ENCODE measurements at regions not wholly inside any gene's neighbourhood (a gene's known extent, or its start where the extent isn't known, plus 50 kb on each side); places are given as distances from the start of the nearest gene placed in this dataset.

GRCh38 chr4:43339435-43339834 lies 446.9 kb downstream of the GRXCR1 start:
- peaks cover 7% of the 10 kb centered on the region for H3K4me1 Mint-ChIP-seq (ENCODE audit: insufficient read depth, unreplicated experiment)
- H3K27ac Mint-ChIP-seq (ENCODE audit: low read depth, unreplicated experiment), result peak overlapping the region; percentile 2
- intact Hi-C loops (cut with micrococcal nuclease), result loop anchor here (10.0 kb wide), 1 partner anchor 1105 kb away; the partner anchor contains the start of gene KCTD8
- peaks cover 13% of the 10 kb centered on the region for H3K9me3 Mint-ChIP-seq (ENCODE audit: unreplicated experiment)
- BruUV-seq (replicated peaks), result no TSS peak
- POLR2A ChIA-PET, result interaction anchor here (0.9 kb wide), 1 partner anchor 1339 kb away, joined by 3 read pairs; the partner anchor contains the start of gene GUF1
- peak; percentile 86 for DNase-seq (ENCODE audit: unreplicated experiment)
- no peaks in the 10 kb centered on the region for H3K36me3 Mint-ChIP-seq (ENCODE audit: insufficient read depth, unreplicated experiment)
- no peak overlapping the region for H3K4me3 Mint-ChIP-seq (ENCODE audit: unreplicated experiment)
- CTCF ChIA-PET, result interaction anchor here (0.6 to 0.7 kb wide), 2 partner anchors 12 to 118 kb away, joined by 3 read pairs; no protein-coding TSS in a partner anchor
- H3K27me3 Mint-ChIP-seq (ENCODE audit: insufficient read depth, unreplicated experiment), result no peaks in the 10 kb centered on the region
- no peak for TF ChIP-seq CTCF (IDR thresholded peaks at IDR 0.05; ENCODE audit: unreplicated experiment)

GRCh38 chr4:43341741-43342140 lies 449.2 kb downstream of the GRXCR1 start:
- DNase-seq (ENCODE audit: unreplicated experiment), result no peak
- TF ChIP-seq CTCF (IDR thresholded peaks at IDR 0.05; ENCODE audit: unreplicated experiment), result no peak
- intact Hi-C loops (cut with micrococcal nuclease), result no loop called here
- POLR2A ChIA-PET, result no interaction called here
- Mint-ChIP-seq H3K36me3 (ENCODE audit: insufficient read depth, unreplicated experiment) (no peaks in the 10 kb centered on the region), H3K9me3 (ENCODE audit: unreplicated experiment) (peaks cover 7% of the 10 kb centered on the region), H3K4me1 (ENCODE audit: insufficient read depth, unreplicated experiment) (peaks cover 7% of the 10 kb centered on the region), H3K4me3 (ENCODE audit: unreplicated experiment) (no peak overlapping the region), H3K27me3 (ENCODE audit: insufficient read depth, unreplicated experiment) (no peaks in the 10 kb centered on the region), H3K27ac (ENCODE audit: low read depth, unreplicated experiment) (no peak overlapping the region)
- CTCF ChIA-PET, result interaction anchor here (0.7 kb wide), 1 partner anchor 893 kb away, joined by 3 read pairs; no protein-coding TSS in a partner anchor
- no TSS peak for BruUV-seq (replicated peaks)

- H3K9me3 Mint-ChIP-seq (ENCODE audit: unreplicated experiment), result peaks cover 7% of the 10 kb centered on the region
- CTCF ChIA-PET, result interaction anchor here (0.6 kb wide), 1 partner anchor 100 kb away, joined by 5 read pairs; no protein-coding TSS in a partner anchor
- no peaks in the 10 kb centered on the region for H3K36me3 Mint-ChIP-seq (ENCODE audit: insufficient read depth, unreplicated experiment)
- intact Hi-C loops (cut with micrococcal nuclease), result no loop called here
- no peak for TF ChIP-seq CTCF (IDR thresholded peaks at IDR 0.05; ENCODE audit: unreplicated experiment)
- H3K27ac Mint-ChIP-seq (ENCODE audit: low read depth, unreplicated experiment), result no peak overlapping the region
- H3K4me1 Mint-ChIP-seq (ENCODE audit: insufficient read depth, unreplicated experiment), result peaks cover 6% of the 10 kb centered on the region
- no TSS peak for BruUV-seq (replicated peaks)
- DNase-seq (ENCODE audit: unreplicated experiment), result no peak
- H3K4me3 Mint-ChIP-seq (ENCODE audit: unreplicated experiment), result no peak overlapping the region
- H3K27me3 Mint-ChIP-seq (ENCODE audit: insufficient read depth, unreplicated experiment), result no peaks in the 10 kb centered on the region
- POLR2A ChIA-PET, result no interaction called here
These were observed 450.8 kb downstream of the GRXCR1 start for GRCh38 chr4:43343298-43343697.

- H3K27ac Mint-ChIP-seq (ENCODE audit: low read depth, unreplicated experiment), result no peak overlapping the region
- POLR2A ChIA-PET, result interaction anchor here (0.6 kb wide), 1 partner anchor 88 kb away, joined by 4 read pairs; no protein-coding TSS in a partner anchor
These were observed 452.9 kb downstream of the GRXCR1 start for GRCh38 chr4:43345323-43345925.

More at GRCh38 chr4:43345323-43345925, 452.9 kb downstream of the GRXCR1 start:
- no peaks in the 10 kb centered on the region for H3K36me3 Mint-ChIP-seq (ENCODE audit: insufficient read depth, unreplicated experiment)
- DNase-seq (ENCODE audit: unreplicated experiment), result no peak
- no peak overlapping the region for H3K4me3 Mint-ChIP-seq (ENCODE audit: unreplicated experiment)
- TF ChIP-seq CTCF (IDR thresholded peaks at IDR 0.05; ENCODE audit: unreplicated experiment), result no peak
- BruUV-seq (replicated peaks), result no TSS peak
- no peaks in the 10 kb centered on the region for H3K27me3 Mint-ChIP-seq (ENCODE audit: insufficient read depth, unreplicated experiment)
- intact Hi-C loops (cut with micrococcal nuclease), result no loop called here
- no peaks in the 10 kb centered on the region for H3K4me1 Mint-ChIP-seq (ENCODE audit: insufficient read depth, unreplicated experiment)
- H3K9me3 Mint-ChIP-seq (ENCODE audit: unreplicated experiment), result peaks cover 7% of the 10 kb centered on the region
- CTCF ChIA-PET, result interaction anchor here (0.6 kb wide), 1 partner anchor 206 kb away, joined by 3 read pairs; no protein-coding TSS in a partner anchor
